ENCODE measurements at regions not wholly inside any gene's neighbourhood (a gene's known extent, or its start where the extent isn't known, plus 50 kb on each side); places are given as distances from the start of the nearest gene placed in this dataset.
"Not testable (repeated sequence)": the region's sequence is repeated elsewhere in the genome, so short reads cannot be mapped to it uniquely, and the experiment has no call there.

DNA sequence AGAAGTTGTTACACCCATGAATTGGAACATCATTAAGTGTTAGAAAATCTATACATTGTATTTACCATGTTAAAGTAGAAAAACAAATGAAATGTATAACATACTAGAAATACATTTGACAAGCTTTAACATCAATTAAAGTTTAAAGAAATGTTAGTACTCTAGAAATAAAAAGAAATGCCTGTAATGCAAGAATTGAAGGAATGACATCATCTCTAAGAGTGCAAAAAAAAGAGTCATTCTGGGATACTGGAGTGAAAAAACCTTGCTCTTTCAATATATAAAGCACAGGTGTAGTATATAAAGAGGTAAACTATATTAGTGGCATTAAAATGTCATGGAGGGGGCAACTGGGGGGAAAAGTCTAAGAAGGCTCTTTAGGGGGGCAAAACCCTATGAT is 210.8 kb upstream of the PLD5 start:
- DNase-seq (ENCODE audit: low read depth): no peak

DNA sequence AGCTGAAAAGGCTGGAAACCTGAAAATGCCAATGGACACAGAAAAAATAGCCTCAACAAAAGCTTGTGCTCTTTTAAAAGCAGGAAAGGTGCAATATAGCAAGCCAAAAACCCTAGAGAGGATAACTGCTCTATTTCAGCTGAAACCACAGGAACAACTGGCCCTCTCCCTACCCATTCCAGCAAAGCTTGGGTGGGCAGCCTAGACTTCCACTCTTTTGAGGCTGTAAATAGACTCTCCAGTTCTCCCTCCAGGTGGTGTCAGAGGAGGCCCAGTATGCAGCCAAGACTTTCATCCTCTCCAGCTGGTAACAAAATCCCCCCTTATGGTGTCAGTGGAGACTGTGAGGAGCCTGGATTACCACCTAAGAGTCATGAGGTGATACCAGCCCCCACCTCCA is 206.9 kb upstream of the PLD5 start:
- no peak for DNase-seq (ENCODE audit: low read depth)

DNA sequence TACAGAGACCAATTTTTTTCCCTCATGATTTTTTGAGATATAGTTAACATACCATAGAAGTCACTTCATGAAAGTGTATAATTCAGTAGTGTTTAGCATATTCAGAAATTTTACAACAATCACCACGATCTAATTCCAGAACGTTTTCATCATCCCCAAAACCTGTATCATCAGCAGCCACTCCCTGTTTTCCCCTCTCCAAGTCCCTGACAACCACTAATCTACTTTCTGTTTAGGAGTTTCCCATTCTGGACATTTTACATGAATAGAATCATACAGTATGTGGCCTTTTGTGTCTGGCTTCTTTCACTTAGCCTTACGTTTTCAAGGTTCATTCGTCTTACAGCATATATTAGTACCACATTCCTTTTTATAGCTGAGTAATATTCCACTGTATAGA is 204.2 kb upstream of the PLD5 start:
- DNase-seq (ENCODE audit: low read depth): no peak

DNA sequence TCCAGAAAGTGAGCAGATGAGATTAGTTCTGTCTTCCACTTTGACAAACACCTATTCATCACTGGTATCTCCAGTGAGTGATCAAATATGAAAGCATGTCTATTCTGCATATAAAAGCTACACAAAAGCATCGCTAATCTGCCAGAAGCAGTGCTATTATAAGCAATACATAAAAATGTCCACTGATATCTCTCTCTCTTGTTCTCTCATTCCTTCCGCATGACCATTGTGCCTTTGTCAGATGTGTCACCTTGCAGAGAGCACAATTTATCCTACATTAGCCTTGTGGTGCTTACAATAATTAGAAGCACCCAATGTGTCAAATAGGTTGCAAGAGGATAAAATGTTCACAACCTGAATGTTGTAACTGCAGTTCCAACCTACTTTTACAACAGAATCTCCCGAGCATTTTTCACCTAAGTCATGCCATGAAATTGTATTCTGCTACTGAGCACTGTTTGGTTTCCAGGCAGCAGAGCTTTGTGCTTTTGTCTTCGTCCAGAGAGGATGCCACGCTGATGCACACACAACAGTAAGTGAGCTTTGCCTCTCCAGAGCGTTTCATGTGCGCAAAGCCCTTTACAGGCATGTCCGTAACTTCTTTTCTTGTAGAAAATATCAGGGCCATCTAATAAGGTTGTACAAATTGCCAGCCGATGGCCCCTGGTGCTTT is 198.7 kb upstream of the PLD5 start:
- DNase-seq (ENCODE audit: low read depth): no peak

DNA sequence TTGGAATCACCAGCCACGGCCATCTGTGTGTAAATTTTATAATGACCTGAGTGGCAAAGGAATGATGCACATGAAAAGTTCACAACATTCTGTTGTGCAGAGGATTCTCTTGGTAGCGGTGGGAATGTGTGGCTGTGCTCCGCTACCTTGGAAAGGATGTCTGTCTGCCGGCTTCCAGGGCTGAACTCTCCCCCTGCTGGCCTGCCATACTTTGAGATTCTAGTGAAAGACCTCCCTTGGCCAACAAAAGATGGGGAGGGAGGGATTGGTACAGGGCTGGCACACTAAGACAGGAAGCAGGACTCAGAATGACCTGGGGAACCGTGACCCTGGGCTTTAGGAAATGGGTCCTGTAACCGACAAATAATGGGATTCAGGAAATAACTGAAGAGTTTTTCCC is 194.5 kb upstream of the PLD5 start:
- no peak for DNase-seq (ENCODE audit: low read depth)

DNA sequence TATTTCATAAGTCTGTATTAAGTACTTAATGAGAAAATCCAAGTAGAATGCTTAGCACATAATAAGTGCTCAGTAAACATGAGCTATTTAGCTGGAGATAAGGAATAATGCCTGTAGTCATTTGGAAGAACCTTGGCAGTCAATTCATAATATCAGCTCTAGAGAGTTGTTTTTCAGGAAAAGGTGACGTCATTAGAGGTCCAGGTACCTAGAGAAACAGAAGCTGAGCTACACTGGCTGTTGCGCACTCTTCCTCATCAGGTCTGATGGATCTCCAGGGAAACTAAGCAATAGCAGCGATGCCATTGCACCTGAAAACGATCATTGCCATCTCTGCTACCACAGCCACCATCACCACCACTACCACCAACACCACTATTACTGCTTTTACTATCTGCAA is 187.8 kb upstream of the PLD5 start:
- no peak for DNase-seq (ENCODE audit: low read depth)

DNA sequence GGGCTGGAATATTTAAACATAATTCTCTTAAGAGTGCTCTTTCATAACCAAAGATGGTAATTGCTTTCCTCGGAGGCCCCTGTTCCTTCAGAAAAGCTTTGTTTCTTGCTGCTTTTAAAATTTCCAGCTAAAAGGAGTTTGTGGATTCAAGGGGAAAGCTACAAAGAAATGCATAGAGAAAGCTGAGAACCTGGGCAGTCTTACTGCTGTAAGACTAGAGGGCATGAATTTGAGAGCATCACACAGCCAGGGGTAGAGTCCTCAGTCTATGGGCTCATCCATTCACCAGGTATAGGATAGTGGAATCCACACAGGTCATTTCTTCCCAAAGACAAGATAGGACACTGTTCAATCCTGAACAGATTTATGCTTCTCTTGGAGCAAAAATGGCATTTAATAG is 186.3 kb upstream of the PLD5 start:
- no peak for DNase-seq (ENCODE audit: low read depth)

DNA sequence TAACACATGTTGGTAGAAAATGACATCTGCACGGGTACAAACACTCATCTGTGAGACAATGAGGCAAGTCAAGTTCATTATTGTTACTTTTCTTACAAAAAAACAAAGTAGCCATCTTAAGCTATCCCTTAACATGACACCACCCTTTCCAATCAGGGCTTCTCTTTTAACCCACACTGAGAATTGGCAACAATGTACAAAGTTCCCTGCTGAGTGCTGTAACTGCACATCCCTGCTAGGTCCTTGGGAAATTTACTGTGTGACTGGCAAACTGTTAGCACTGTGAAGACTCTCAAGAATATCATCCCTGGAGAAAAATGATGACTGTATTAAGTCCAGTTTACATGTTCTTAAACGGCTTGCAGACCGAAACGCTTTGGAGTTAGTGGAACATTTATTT is 185.8 kb upstream of the PLD5 start:
- no peak for DNase-seq (ENCODE audit: low read depth)

DNA sequence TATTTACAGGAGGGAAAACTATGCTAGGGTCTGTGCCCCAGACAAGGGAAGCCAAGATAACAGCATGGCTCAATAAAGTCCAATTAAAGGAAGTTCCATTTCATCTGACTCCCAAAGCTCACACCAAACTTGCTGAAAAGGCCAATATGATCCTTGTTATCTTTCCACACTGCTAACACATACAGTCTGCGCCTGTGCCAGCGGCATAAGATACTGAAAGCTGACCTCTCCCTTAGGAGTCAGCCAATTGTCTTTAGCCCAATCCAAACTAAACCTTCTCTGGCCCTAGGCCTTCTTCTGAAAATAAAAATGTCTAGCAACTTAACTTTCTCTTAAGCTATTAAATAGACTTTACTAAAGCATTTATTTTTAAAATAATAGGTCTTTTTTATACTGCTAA is 179.0 kb upstream of the PLD5 start:
- DNase-seq (ENCODE audit: low read depth): no peak

DNA sequence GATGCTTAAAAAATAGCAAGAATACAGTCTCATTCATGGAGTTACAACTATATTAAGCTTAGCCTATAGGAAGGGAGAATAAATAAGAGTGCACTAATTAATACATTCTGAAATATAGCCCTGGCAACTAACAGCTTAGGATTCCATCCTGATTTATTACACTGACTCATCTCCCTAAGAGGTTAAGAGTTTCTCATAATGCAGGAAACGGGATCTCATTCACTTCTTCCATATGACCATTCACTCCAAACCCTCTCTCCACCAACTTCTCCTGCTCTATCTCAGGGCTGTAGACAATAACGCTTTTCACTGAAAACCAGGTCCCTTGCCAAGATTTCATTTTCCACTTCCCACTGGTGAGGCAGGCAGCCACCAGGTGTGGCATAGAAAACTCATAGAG is 168.5 kb upstream of the PLD5 start:
- no peak for DNase-seq (ENCODE audit: low read depth)

DNA sequence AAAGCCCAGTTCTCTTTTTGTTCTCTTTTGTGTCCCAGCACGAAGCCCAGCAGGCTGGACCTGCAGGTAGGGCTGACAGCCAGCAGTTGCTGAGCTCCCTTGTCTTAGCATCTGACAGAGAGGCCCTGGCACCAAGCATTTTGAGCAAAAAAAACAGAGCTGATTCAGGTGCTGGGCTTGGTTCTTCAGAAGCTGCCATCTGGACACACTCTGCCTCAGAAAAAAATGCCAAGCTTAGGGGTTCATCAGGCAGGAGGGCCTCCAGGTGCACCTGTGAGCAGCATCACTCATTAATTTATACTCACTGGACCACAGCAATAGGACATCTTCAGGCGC is 167.1 kb upstream of the PLD5 start:
- no peak for DNase-seq (ENCODE audit: low read depth)

DNA sequence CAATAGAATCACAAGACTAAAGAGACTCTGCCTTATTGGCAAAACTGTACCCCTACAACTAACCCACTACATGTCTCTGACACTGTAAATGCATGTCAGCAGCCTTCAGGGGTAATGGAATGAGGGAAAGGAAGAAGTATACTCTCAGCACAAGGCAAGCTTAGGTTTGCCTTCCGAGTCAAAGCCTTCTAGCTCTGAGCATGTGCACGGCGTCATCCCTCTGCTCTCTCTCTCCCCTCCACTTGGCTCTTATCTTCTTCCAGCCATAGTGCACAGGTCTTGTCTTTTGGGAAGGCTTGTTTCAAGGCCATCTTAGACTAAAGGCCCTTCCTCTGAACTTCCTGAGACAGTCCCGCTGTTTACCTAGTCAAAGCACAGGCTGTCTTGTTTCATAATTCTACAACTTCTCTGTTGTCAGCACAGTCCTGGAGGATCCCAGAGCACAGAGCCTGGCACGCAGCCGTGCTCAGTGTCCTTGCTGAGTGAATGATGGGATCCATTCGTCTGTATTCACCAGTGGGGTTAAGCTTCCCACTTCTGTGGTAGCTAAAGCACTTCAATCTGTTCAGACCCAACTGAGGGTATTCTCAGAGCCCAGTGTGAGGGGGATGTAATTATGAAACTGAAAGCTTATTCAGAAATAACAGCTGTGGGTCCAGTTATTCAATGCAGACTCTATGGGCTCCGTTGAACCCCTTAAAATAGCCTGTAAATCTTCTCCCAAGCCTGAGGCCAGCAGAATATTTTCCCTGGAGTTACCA is 166.5 kb upstream of the PLD5 start:
- DNase-seq (ENCODE audit: low read depth): no peak

DNA sequence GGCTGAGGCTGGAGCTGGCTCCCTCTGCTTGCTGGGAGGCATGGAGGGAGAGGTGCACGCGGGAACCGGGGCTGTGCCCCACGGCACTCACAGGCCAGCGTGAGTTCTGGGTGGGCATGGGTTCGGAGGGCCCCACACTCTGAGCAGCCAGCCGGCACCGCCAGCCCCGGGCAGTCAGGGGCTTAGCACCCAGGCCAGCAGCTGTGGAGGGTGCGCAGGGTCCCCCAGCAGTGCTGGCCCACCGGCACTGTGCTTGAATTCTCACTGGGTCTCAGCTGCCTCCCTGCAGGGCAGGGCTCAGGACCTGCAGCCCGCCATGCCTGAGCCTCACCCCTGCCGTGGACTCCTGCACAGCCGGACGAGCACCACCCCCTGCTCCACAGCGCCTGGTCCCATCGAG is 164.9 kb upstream of the PLD5 start:
- no peak for DNase-seq (ENCODE audit: low read depth)

DNA sequence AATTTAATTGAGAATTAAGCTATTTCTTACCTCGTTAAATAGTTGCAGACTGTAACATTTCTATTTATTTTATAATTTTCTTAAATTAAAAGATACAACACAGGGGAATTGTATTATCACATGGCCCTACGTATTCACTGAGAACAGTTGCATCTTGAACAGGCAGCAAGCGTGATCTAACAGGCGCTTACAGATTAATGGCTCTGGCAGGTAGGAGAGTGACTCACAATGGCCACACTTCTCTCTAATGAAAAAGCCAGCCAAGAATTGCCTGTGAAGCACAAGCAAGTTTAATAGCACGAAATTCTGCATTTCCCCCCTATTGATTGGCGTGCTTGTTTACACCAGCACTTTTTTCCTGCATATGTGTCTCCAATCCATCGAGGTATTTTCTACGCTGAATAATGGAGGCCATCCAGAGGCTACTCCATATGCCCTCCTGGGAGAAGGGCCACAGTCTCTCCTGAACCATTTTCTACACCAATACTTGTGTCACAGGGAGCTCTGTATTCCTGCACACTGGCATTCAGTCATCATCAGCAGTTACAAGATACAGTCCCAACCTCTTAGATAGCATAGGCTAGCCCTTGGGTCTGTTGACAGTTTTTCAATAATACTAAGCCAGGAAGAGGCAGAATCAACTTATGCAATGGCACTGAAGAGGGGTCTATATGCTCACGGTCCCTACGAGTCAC is 150.6 kb upstream of the PLD5 start:
- no peak for DNase-seq (ENCODE audit: low read depth)

DNA sequence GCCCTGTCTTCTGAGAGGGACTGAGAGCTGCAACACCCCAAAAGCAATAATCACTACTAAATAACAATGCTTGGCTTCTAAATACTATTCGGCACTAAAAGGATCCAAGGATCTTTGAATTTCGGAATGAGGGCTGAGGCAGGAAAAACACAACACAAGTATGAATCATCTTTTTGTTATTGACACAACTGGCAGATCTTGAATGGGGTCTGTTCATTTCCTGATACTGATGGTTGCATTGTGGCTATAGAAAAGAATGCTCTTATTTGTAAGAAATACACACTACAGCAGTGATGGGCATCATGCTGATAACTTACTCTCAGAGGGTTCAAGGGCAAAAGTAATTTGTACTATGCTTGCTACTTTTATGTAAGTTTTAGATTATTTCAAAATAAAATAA is 149.2 kb upstream of the PLD5 start:
- DNase-seq (ENCODE audit: low read depth): no peak

DNA sequence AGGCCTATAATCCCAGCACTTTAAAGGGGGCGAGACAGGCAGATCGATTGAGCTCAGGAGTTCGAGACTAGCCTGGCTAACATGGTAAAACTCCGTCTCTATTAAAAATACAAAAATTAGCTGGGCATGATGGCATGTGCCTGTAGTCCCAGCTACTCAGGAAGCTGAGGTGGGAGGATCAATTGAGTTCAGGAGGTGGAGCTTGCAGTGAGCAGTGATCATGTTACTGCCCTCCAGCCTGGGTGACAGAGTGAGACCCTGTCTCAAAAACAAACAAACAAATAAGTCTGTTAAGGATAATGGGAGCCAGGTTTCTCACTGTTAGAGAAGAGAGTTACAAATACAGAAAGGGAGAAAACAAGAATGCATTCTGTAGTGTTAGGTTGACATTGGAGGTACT is 148.7 kb upstream of the PLD5 start:
- DNase-seq (ENCODE audit: low read depth): not testable (repeated sequence)

DNA sequence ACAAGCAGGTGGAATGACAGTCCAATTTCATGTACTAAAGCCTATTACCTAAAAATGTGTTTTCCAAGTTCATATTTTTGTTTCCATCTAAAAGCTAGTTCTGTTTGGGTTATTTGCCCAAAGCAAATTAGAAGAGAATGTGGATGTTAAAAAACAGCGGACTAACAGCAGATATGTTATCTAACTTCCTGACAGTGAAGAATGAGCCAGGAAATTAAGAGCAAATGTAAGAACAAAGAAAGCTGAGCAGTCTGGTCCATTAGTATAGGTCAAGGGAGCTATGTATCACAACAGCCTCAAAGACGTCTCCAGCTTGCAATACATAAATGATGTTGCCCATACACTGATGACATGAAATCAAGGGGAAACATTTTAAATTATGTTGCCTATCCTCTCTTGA is 145.5 kb upstream of the PLD5 start:
- DNase-seq (ENCODE audit: low read depth): no peak

DNA sequence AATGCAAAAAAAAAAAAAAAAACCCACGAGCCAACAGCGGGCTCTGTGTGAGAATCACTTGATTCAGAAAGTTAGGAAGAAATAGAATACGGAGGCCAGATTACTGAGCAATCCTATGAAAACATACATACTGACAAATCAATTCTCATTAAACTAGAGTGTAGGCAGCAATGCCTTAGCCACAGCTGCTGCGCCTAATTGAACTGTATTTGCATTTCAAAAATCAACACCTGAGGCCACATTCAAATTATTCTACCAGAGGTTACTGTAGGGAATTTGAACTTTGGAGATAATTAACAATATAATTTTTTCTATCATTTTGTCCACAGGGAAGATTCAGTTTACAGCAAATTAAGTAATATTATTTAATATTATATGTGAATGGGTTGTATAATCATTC is 138.4 kb upstream of the PLD5 start:
- DNase-seq (ENCODE audit: low read depth): no peak

DNA sequence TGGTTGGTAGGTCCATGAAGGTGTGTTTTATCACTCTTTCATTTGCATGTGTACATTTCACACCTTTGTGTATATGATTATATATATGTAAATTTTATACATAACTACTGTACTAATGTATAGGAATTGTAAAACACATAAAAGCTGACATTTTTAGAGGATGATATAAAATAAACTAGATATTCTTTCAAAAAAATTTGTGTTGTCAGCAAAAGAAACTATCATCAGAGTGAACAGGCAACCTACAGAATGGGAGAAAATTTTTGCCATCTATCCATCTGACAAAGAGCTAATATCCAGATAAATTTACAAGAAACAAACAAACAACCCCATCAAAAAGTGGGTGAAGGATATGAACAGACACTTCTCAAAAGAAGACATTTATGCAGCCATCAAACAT is 129.3 kb upstream of the PLD5 start:
- not testable (repeated sequence) for DNase-seq (ENCODE audit: low read depth)

DNA sequence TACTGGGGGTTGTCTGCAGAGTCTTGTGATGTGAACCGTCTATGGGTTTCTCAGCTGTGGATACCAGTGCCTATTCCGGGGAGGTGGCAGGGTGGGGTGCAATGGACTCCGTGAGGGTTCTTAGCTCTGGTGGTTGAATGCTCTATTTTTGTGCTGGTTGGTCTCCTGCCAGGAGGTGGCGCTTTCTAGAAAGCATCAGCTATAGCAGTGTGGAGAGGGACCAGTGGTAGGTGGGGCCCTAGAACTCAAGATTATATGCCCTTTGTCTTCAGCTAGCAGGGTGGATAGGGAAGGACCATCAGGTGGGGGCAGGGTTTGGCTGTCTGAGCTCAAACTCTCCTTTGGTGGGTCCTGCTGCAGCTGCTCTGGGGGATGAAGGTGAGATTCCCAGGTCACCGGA is 127.3 kb upstream of the PLD5 start:
- no peak for DNase-seq (ENCODE audit: low read depth)

DNA sequence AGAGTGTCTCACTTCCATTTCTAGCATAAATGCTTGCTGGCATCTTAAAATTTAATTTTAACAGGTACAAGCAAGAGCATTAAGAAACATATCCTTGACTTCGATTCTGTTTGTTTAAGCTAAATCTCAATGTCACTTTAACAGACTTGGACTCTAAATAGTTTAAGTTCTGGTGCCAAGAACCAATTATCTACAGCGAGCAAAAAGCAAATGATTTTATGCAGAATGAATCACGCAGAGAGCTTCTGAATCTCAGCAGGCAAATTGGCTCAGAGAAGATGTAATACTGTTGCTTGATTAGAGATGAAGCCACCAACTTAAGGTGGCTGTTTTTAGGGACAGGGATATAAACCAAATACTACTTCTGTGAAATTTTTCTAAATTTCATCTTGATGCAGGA is 117.0 kb upstream of the PLD5 start:
- DNase-seq (ENCODE audit: low read depth): no peak

DNA sequence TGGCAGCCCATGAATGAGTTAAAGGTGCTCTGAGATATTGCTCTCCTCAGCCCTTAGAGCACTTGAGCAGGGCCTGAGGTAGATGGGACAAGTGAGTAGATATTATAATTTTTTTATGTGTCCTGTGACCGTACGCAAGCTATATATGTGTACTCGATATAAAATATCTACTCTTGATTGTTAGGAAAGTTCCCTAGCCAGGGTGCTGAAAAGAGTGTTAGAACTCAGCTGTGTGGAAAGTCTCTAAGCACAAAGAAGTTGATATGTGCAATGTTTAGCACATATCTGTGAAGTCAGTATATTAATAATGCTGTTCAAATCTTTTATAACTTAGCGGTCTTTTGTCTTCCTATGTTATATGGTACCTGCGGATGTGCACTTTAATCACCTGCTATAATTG is 114.6 kb upstream of the PLD5 start:
- DNase-seq (ENCODE audit: low read depth): no peak

DNA sequence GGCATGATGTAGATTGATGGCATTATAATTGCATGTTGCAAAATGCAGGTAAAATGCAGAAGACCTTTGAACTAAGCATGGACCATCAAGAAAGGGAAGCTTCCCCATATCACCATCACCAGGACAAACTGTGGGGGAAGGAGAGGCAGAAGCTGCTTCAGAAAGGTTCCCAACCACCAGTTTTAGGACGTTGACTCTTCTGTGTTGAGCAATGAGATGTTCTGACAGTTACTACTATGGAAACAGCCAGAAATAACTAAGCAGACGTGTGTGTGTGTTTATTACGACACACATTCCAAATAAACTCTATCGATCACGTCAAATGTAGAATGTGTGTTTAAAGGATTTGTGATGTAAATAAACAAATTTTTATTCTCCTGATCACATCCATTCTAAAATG is 110.2 kb upstream of the PLD5 start:
- DNase-seq (ENCODE audit: low read depth): no peak

DNA sequence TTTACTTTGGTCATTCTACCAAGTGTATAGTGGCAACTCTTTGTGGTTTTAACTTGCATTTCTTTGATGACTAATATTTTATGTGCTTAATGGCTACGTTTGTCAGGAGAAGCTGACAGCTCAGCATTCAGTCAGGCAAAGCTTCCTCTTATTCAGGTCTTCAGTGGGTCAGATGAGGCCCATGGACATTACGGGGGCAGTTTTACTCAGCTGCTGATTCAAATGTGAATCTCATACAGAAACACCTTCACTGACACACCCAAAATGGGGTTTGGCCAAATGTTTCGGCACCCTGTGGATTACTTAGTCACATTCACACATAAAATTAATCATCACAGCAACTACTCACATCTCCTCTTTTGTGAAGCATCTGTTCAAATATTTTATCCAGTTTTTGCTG is 104.9 kb upstream of the PLD5 start:
- DNase-seq (ENCODE audit: low read depth): no peak
